ENCODE measurements at regions not wholly inside any gene's neighbourhood (a gene's known extent, or its start where the extent isn't known, plus 50 kb on each side); places are given as distances from the start of the nearest gene placed in this dataset.

DNA sequence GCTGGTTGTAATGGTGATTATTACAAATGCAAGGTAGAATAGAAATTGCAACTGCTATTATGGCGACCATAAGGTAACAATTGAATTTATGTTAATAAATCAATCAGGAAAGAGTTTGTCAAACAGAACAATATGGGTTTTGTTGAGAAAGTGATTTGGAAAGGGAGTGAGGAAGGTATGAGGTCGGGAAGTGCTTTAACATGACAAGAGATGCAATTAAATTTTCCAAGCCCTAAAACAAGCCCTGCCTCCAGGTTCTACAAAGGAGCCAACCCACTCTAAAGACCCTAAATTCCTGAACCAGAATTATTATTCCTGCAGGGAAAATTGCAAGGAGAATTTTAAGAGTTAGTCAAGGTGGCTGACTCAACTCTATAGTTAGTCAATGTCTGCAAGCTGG lies 363.7 kb downstream of the BMPER start:
- DNase-seq (ENCODE audit: low read depth, low spot score): no peak
- H3K36me3 ChIP-seq (ENCODE audit: insufficient read depth, insufficient read length, low read length): no peaks in the 10 kb centered on the region
- TF ChIP-seq ZNF274 (IDR thresholded peaks at IDR 0.05; ENCODE audit: low read depth, low read length): no peak
- TF ChIP-seq SUZ12 (IDR thresholded peaks at IDR 0.05; ENCODE audit: extremely low read depth, insufficient read depth, insufficient read length): no peak
- no peak for TF ChIP-seq YY1 (IDR thresholded peaks at IDR 0.05; ENCODE audit: insufficient read depth, insufficient read length)
- no peak overlapping the region for H3K9ac ChIP-seq (ENCODE audit: insufficient read length, low read depth)
- H3K4me1 ChIP-seq (ENCODE audit: insufficient read depth, insufficient read length): no peaks in the 10 kb centered on the region
- no peak overlapping the region for H3K4me3 ChIP-seq (ENCODE audit: insufficient read length, low read depth)
- no peaks in the 10 kb centered on the region for H3K27me3 ChIP-seq (ENCODE audit: insufficient read depth, insufficient read length)
- H3K9me3 ChIP-seq (ENCODE audit: insufficient read depth, low read length): no peaks in the 10 kb centered on the region

DNA sequence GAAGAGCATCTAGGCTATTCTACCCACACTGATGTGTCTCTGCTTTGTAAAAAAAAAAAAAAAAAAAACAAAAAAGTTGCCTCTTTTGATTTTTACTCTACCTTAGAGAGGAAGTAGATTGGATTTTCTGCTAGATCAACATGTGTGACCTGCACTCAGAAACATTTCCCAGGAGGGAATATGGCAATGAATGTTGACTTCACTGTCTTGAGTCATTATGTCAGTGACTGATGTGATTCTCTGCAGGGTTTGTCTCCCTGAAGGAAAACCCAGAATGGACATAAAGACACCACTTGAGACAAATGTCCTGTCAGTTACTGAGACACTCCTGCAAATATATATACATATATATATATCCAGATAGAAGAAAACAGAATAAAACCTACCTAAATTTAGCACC lies 370.3 kb downstream of the BMPER start:
- Histone ChIP-seq H3K9ac (ENCODE audit: insufficient read length, low read depth) (no peak overlapping the region), H3K4me3 (ENCODE audit: insufficient read length, low read depth) (no peak overlapping the region), H3K36me3 (ENCODE audit: insufficient read depth, insufficient read length, low read length) (no peaks in the 10 kb centered on the region), H3K27me3 (ENCODE audit: insufficient read depth, insufficient read length) (no peaks in the 10 kb centered on the region), H3K9me3 (ENCODE audit: insufficient read depth, low read length) (peaks cover 1% of the 10 kb centered on the region; the same call in 1 of the 2 replicates), H3K4me1 (ENCODE audit: insufficient read depth, insufficient read length) (no peaks in the 10 kb centered on the region)
- DNase-seq (ENCODE audit: low read depth, low spot score): no peak
- TF ChIP-seq YY1 (IDR thresholded peaks at IDR 0.05; ENCODE audit: insufficient read depth, insufficient read length) (no peak), ZNF274 (IDR thresholded peaks at IDR 0.05; ENCODE audit: low read depth, low read length) (no peak), SUZ12 (IDR thresholded peaks at IDR 0.05; ENCODE audit: extremely low read depth, insufficient read depth, insufficient read length) (no peak)

DNA sequence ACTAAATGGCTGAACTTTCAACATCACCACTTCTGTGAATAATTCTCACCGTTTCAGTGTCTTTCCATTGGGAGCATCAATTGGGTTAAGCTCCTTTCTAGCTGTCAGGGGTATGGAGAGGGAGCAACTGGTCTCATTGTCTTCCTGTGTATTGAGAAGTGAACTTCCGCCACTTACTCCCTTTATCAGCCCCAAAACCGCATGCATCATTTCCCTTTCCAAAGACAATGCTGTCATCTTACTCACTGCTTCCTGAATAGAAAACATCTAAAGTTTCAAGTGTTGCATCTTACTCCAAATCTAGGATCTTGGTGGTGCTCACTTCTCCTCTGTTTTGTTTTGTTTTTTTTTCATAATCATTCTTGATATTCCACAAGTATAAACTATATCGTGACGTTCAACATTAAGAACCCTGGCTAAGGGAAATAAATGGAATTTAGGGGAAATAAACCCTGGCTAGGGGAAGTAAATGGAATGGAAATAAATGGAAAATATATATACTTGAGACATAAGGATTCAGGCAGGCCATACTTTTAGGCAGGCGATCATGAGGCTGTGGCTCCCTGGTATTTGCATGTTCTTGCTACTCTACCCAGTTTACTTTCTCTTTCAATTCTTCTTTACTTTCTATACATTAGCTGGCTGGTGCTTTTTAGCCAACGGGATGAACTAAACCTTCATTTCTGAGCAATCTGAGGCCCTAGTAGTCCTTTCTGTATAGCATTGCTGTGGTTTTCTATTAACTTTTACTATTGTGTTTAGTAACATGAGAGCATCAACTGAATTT lies 371.9 kb downstream of the BMPER start:
- H3K36me3 ChIP-seq (ENCODE audit: insufficient read depth, insufficient read length, low read length): no peaks in the 10 kb centered on the region
- no peaks in the 10 kb centered on the region for H3K27me3 ChIP-seq (ENCODE audit: insufficient read depth, insufficient read length)
- no peak overlapping the region for H3K9ac ChIP-seq (ENCODE audit: insufficient read length, low read depth)
- H3K4me1 ChIP-seq (ENCODE audit: insufficient read depth, insufficient read length): no peaks in the 10 kb centered on the region
- no peak for DNase-seq (ENCODE audit: low read depth, low spot score)
- TF ChIP-seq YY1 (IDR thresholded peaks at IDR 0.05; ENCODE audit: insufficient read depth, insufficient read length) (no peak), ZNF274 (IDR thresholded peaks at IDR 0.05; ENCODE audit: low read depth, low read length) (no peak), SUZ12 (IDR thresholded peaks at IDR 0.05; ENCODE audit: extremely low read depth, insufficient read depth, insufficient read length) (no peak)
- no peak overlapping the region for H3K4me3 ChIP-seq (ENCODE audit: insufficient read length, low read depth)
- peaks cover 17% of the 10 kb centered on the region for H3K9me3 ChIP-seq (ENCODE audit: insufficient read depth, low read length)

DNA sequence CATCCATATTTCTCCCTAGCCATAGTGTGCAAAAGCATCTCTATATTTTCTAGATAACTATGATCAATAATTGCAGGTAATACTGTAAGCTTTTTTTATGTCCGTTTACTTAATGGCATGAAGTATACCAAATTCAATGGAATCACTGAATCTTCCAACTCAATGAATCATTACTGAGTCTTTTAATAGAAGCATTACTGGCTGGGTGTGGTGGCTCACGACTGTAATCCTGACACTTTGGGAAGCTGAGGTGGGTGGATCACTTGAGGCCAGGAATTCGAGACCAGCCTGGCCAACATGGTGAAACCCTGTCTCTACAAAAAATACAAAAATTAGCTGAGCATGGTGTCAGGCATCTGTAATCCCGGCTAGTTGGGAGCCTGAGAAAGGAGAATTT lies 372.5 kb downstream of the BMPER start:
- TF ChIP-seq ZNF274 (IDR thresholded peaks at IDR 0.05; ENCODE audit: low read depth, low read length) (no peak), SUZ12 (IDR thresholded peaks at IDR 0.05; ENCODE audit: extremely low read depth, insufficient read depth, insufficient read length) (no peak)

DNA sequence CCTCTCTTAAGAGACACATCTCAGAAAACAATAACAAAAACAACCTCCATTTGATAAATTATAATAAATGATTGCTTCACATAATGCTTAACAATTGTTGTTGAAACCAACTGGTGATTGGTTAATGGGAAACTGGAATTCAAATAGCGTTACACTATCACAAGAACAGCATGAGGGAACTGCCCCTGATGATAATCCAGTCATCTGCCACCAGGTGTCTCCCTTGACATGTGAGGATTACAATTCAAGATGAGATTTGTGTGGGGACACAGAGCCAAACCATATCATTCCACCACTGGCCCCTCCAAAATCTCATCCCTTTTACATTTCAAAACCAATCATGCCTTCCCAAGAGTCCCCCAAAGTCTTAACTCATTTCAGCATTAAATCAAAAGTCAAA lies 375.9 kb downstream of the BMPER start:
- Histone ChIP-seq H3K4me3 (ENCODE audit: insufficient read length, low read depth) (no peak overlapping the region), H3K4me1 (ENCODE audit: insufficient read depth, insufficient read length) (no peaks in the 10 kb centered on the region), H3K9ac (ENCODE audit: insufficient read length, low read depth) (no peak overlapping the region), H3K27me3 (ENCODE audit: insufficient read depth, insufficient read length) (no peaks in the 10 kb centered on the region), H3K9me3 (ENCODE audit: insufficient read depth, low read length) (peaks cover 29% of the 10 kb centered on the region), H3K36me3 (ENCODE audit: insufficient read depth, insufficient read length, low read length) (no peaks in the 10 kb centered on the region)
- DNase-seq (ENCODE audit: low read depth, low spot score): no peak
- TF ChIP-seq ZNF274 (IDR thresholded peaks at IDR 0.05; ENCODE audit: low read depth, low read length) (no peak), YY1 (IDR thresholded peaks at IDR 0.05; ENCODE audit: insufficient read depth, insufficient read length) (no peak), SUZ12 (IDR thresholded peaks at IDR 0.05; ENCODE audit: extremely low read depth, insufficient read depth, insufficient read length) (no peak)

More for the DNA sequence above, 372.5 kb downstream of the BMPER start:
- H3K9ac ChIP-seq (ENCODE audit: insufficient read length, low read depth): no peak overlapping the region
- no peak for DNase-seq (ENCODE audit: low read depth, low spot score)
- H3K36me3 ChIP-seq (ENCODE audit: insufficient read depth, insufficient read length, low read length): no peaks in the 10 kb centered on the region
- H3K4me3 ChIP-seq (ENCODE audit: insufficient read length, low read depth): no peak overlapping the region
- H3K4me1 ChIP-seq (ENCODE audit: insufficient read depth, insufficient read length): no peaks in the 10 kb centered on the region
- H3K9me3 ChIP-seq (ENCODE audit: insufficient read depth, low read length): peaks cover 19% of the 10 kb centered on the region
- no peaks in the 10 kb centered on the region for H3K27me3 ChIP-seq (ENCODE audit: insufficient read depth, insufficient read length)

- Histone ChIP-seq H3K36me3 (ENCODE audit: insufficient read depth, insufficient read length, low read length) (no peaks in the 10 kb centered on the region), H3K9me3 (ENCODE audit: insufficient read depth, low read length) (peaks cover 29% of the 10 kb centered on the region), H3K27me3 (ENCODE audit: insufficient read depth, insufficient read length) (no peaks in the 10 kb centered on the region), H3K4me3 (ENCODE audit: insufficient read length, low read depth) (no peak overlapping the region), H3K4me1 (ENCODE audit: insufficient read depth, insufficient read length) (no peaks in the 10 kb centered on the region), H3K9ac (ENCODE audit: insufficient read length, low read depth) (no peak overlapping the region)
- TF ChIP-seq ZNF274 (IDR thresholded peaks at IDR 0.05; ENCODE audit: low read depth, low read length) (no peak), SUZ12 (IDR thresholded peaks at IDR 0.05; ENCODE audit: extremely low read depth, insufficient read depth, insufficient read length) (no peak), YY1 (IDR thresholded peaks at IDR 0.05; ENCODE audit: insufficient read depth, insufficient read length) (no peak)
- DNase-seq (ENCODE audit: low read depth, low spot score): no peak
These were observed 375.7 kb upstream of the NPSR1 start for GRCh38 chr7:34282271-34282670.

GRCh38 chr7:34296663-34297062 lies 361.4 kb upstream of the NPSR1 start:
- Histone ChIP-seq H3K36me3 (ENCODE audit: insufficient read depth, insufficient read length, low read length) (no peaks in the 10 kb centered on the region), H3K4me1 (ENCODE audit: insufficient read depth, insufficient read length) (no peaks in the 10 kb centered on the region), H3K27me3 (ENCODE audit: insufficient read depth, insufficient read length) (no peaks in the 10 kb centered on the region), H3K9me3 (ENCODE audit: insufficient read depth, low read length) (no peaks in the 10 kb centered on the region), H3K4me3 (ENCODE audit: insufficient read length, low read depth) (no peak overlapping the region), H3K9ac (ENCODE audit: insufficient read length, low read depth) (no peak overlapping the region)
- no peak for TF ChIP-seq SUZ12 (IDR thresholded peaks at IDR 0.05; ENCODE audit: extremely low read depth, insufficient read depth, insufficient read length)
- TF ChIP-seq ZNF274 (IDR thresholded peaks at IDR 0.05; ENCODE audit: low read depth, low read length): no peak
- TF ChIP-seq YY1 (IDR thresholded peaks at IDR 0.05; ENCODE audit: insufficient read depth, insufficient read length): no peak
- no peak for DNase-seq (ENCODE audit: low read depth, low spot score)
